ENCODE measurements at regions not wholly inside any gene's neighbourhood (a gene's known extent, or its start where the extent isn't known, plus 50 kb on each side); places are given as distances from the start of the nearest gene placed in this dataset.

- H3K27me3 Mint-ChIP-seq (ENCODE audit: low read depth) = no peaks in the 10 kb centered on the region
- H3K4me1 Mint-ChIP-seq (ENCODE audit: low read depth) = no peaks in the 10 kb centered on the region
- H3K36me3 Mint-ChIP-seq (ENCODE audit: low read depth) = no peaks in the 10 kb centered on the region
- no peak overlapping the region for H3K27ac Mint-ChIP-seq
- no peaks in the 10 kb centered on the region for H3K9me3 Mint-ChIP-seq (ENCODE audit: insufficient read depth)
- DNase-seq = no peak
- no peak for ATAC-seq
- POLR2A ChIA-PET = no interaction called here
- no peak overlapping the region for H3K4me3 Mint-ChIP-seq
- CTCF ChIA-PET = no interaction called here
Measured at GRCh38 chr7:41108821-41109220, 594.1 kb downstream of the INHBA start.

- H3K9me3 Mint-ChIP-seq (ENCODE audit: insufficient read depth) = no peaks in the 10 kb centered on the region
- H3K4me3 Mint-ChIP-seq = no peak overlapping the region
- ChIA-PET POLR2A (no interaction called here), CTCF (no interaction called here)
- H3K27ac Mint-ChIP-seq = no peak overlapping the region
- no peaks in the 10 kb centered on the region for H3K36me3 Mint-ChIP-seq (ENCODE audit: low read depth)
- ATAC-seq (no peak), DNase-seq (no peak)
- H3K27me3 Mint-ChIP-seq (ENCODE audit: low read depth) = no peaks in the 10 kb centered on the region
- no peaks in the 10 kb centered on the region for H3K4me1 Mint-ChIP-seq (ENCODE audit: low read depth)
Measured at GRCh38 chr7:41107938-41108448, 594.9 kb downstream of the INHBA start.

GRCh38 chr7:41107330-41107937, 595.5 kb downstream of the INHBA start:
- H3K27ac Mint-ChIP-seq = no peak overlapping the region
- no peaks in the 10 kb centered on the region for H3K4me1 Mint-ChIP-seq (ENCODE audit: low read depth)
- ATAC-seq = no peak
- CTCF ChIA-PET = no interaction called here
- H3K9me3 Mint-ChIP-seq (ENCODE audit: insufficient read depth) = no peaks in the 10 kb centered on the region
- no peak for DNase-seq
- no peak overlapping the region for H3K4me3 Mint-ChIP-seq
- no peaks in the 10 kb centered on the region for H3K27me3 Mint-ChIP-seq (ENCODE audit: low read depth)
- H3K36me3 Mint-ChIP-seq (ENCODE audit: low read depth) = no peaks in the 10 kb centered on the region
- POLR2A ChIA-PET = no interaction called here

GRCh38 chr7:41104631-41105030, 598.3 kb downstream of the INHBA start:
- Mint-ChIP-seq H3K36me3 (ENCODE audit: low read depth) (no peaks in the 10 kb centered on the region), H3K9me3 (ENCODE audit: insufficient read depth) (peaks cover 3% of the 10 kb centered on the region), H3K27me3 (ENCODE audit: low read depth) (no peaks in the 10 kb centered on the region), H3K27ac (no peak overlapping the region), H3K4me1 (ENCODE audit: low read depth) (no peaks in the 10 kb centered on the region), H3K4me3 (no peak overlapping the region)
- POLR2A ChIA-PET = no interaction called here
- CTCF ChIA-PET = no interaction called here
- no peak for ATAC-seq
- no peak for DNase-seq

GRCh38 chr7:41103331-41103730, 599.6 kb downstream of the INHBA start:
- ATAC-seq (no peak), DNase-seq (no peak)
- CTCF ChIA-PET = no interaction called here
- H3K4me3 Mint-ChIP-seq = no peak overlapping the region
- H3K4me1 Mint-ChIP-seq (ENCODE audit: low read depth) = no peaks in the 10 kb centered on the region
- no peaks in the 10 kb centered on the region for H3K36me3 Mint-ChIP-seq (ENCODE audit: low read depth)
- H3K27me3 Mint-ChIP-seq (ENCODE audit: low read depth) = no peaks in the 10 kb centered on the region
- peaks cover 3% of the 10 kb centered on the region for H3K9me3 Mint-ChIP-seq (ENCODE audit: insufficient read depth)
- no peak overlapping the region for H3K27ac Mint-ChIP-seq
- POLR2A ChIA-PET = no interaction called here

- CTCF ChIA-PET = no interaction called here
- DNase-seq (no peak), ATAC-seq (no peak)
- H3K9me3 Mint-ChIP-seq (ENCODE audit: insufficient read depth) = peaks cover 3% of the 10 kb centered on the region
- no peaks in the 10 kb centered on the region for H3K4me1 Mint-ChIP-seq (ENCODE audit: low read depth)
- H3K36me3 Mint-ChIP-seq (ENCODE audit: low read depth) = no peaks in the 10 kb centered on the region
- no peaks in the 10 kb centered on the region for H3K27me3 Mint-ChIP-seq (ENCODE audit: low read depth)
- H3K4me3 Mint-ChIP-seq = no peak overlapping the region
- POLR2A ChIA-PET = no interaction called here
- H3K27ac Mint-ChIP-seq = no peak overlapping the region
Measured at GRCh38 chr7:41098846-41099245, 604.0 kb downstream of the INHBA start.

- Mint-ChIP-seq H3K4me1 (ENCODE audit: low read depth) (no peaks in the 10 kb centered on the region), H3K36me3 (ENCODE audit: low read depth) (no peaks in the 10 kb centered on the region), H3K27me3 (ENCODE audit: low read depth) (no peaks in the 10 kb centered on the region), H3K27ac (no peak overlapping the region), H3K9me3 (ENCODE audit: insufficient read depth) (peaks cover 3% of the 10 kb centered on the region), H3K4me3 (no peak overlapping the region)
- ATAC-seq = no peak
- ChIA-PET POLR2A (no interaction called here), CTCF (no interaction called here)
- no peak for DNase-seq
Measured at GRCh38 chr7:41098402-41098801, 604.5 kb downstream of the INHBA start.

- DNase-seq (no peak), ATAC-seq (no peak)
- Mint-ChIP-seq H3K27ac (no peak overlapping the region), H3K4me3 (no peak overlapping the region), H3K36me3 (ENCODE audit: low read depth) (no peaks in the 10 kb centered on the region), H3K4me1 (ENCODE audit: low read depth) (no peaks in the 10 kb centered on the region), H3K27me3 (ENCODE audit: low read depth) (no peaks in the 10 kb centered on the region), H3K9me3 (ENCODE audit: insufficient read depth) (peaks cover 3% of the 10 kb centered on the region)
- ChIA-PET CTCF (no interaction called here), POLR2A (no interaction called here)
Measured at GRCh38 chr7:41097501-41097900, 605.4 kb downstream of the INHBA start.

GRCh38 chr7:41096917-41097316, 606.0 kb downstream of the INHBA start:
- Mint-ChIP-seq H3K4me1 (ENCODE audit: low read depth) (no peaks in the 10 kb centered on the region), H3K27me3 (ENCODE audit: low read depth) (no peaks in the 10 kb centered on the region), H3K4me3 (no peak overlapping the region), H3K9me3 (ENCODE audit: insufficient read depth) (peaks cover 3% of the 10 kb centered on the region), H3K27ac (no peak overlapping the region), H3K36me3 (ENCODE audit: low read depth) (no peaks in the 10 kb centered on the region)
- DNase-seq (no peak), ATAC-seq (no peak)
- POLR2A ChIA-PET = no interaction called here
- CTCF ChIA-PET = no interaction called here

- no peaks in the 10 kb centered on the region for H3K9me3 Mint-ChIP-seq (ENCODE audit: insufficient read depth)
- no peaks in the 10 kb centered on the region for H3K27me3 Mint-ChIP-seq (ENCODE audit: low read depth)
- ChIA-PET CTCF (no interaction called here), POLR2A (no interaction called here)
- no peaks in the 10 kb centered on the region for H3K36me3 Mint-ChIP-seq (ENCODE audit: low read depth)
- DNase-seq (no peak), ATAC-seq (no peak)
- H3K4me1 Mint-ChIP-seq (ENCODE audit: low read depth) = no peaks in the 10 kb centered on the region
- H3K4me3 Mint-ChIP-seq = no peak overlapping the region
- H3K27ac Mint-ChIP-seq = no peak overlapping the region
Measured at GRCh38 chr7:41093141-41093540, 609.7 kb downstream of the INHBA start.

GRCh38 chr7:41085244-41085643, 617.6 kb downstream of the INHBA start:
- POLR2A ChIA-PET = no interaction called here

GRCh38 chr7:41084381-41084780, 618.5 kb downstream of the INHBA start:
- Mint-ChIP-seq H3K9me3 (ENCODE audit: insufficient read depth) (no peaks in the 10 kb centered on the region), H3K4me1 (ENCODE audit: low read depth) (no peaks in the 10 kb centered on the region), H3K36me3 (ENCODE audit: low read depth) (no peaks in the 10 kb centered on the region), H3K4me3 (no peak overlapping the region), H3K27ac (no peak overlapping the region), H3K27me3 (ENCODE audit: low read depth) (no peaks in the 10 kb centered on the region)
- CTCF ChIA-PET = no interaction called here
- ATAC-seq (no peak), DNase-seq (no peak)
- POLR2A ChIA-PET = no interaction called here

More at GRCh38 chr7:41085244-41085643, 617.6 kb downstream of the INHBA start:
- Mint-ChIP-seq H3K4me3 (no peak overlapping the region), H3K27ac (no peak overlapping the region), H3K4me1 (ENCODE audit: low read depth) (no peaks in the 10 kb centered on the region), H3K27me3 (ENCODE audit: low read depth) (no peaks in the 10 kb centered on the region), H3K36me3 (ENCODE audit: low read depth) (no peaks in the 10 kb centered on the region), H3K9me3 (ENCODE audit: insufficient read depth) (no peaks in the 10 kb centered on the region)
- DNase-seq = no peak
- ATAC-seq = no peak
- CTCF ChIA-PET = no interaction called here

GRCh38 chr7:41069635-41070034, 633.3 kb downstream of the INHBA start:
- Mint-ChIP-seq H3K9me3 (ENCODE audit: insufficient read depth) (no peaks in the 10 kb centered on the region), H3K27me3 (ENCODE audit: low read depth) (no peaks in the 10 kb centered on the region), H3K36me3 (ENCODE audit: low read depth) (no peaks in the 10 kb centered on the region), H3K4me3 (no peak overlapping the region), H3K4me1 (ENCODE audit: low read depth) (no peaks in the 10 kb centered on the region), H3K27ac (no peak overlapping the region)
- DNase-seq = no peak
- CTCF ChIA-PET = no interaction called here
- ATAC-seq = no peak
- POLR2A ChIA-PET = no interaction called here
